Medulla oblongata (tissue), 1 donor: ENCODE measurements at regions not wholly inside any gene's neighbourhood (a gene's known extent, or its start where the extent isn't known, plus 50 kb on each side); places are given as distances from the start of the nearest gene placed in this dataset.

Experiments
- DNase-seq: peaks from one replicate; pipeline ENCODE4 v3.0.0-alpha.2; 2015; ENCODE audit errors: extremely low spot score

- DNase-seq, result no peak
These were observed 53.9 kb upstream of the GALNTL6 start for GRCh38 chr4:171759274-171759673.

GRCh38 chr4:171751538-171751937, 61.7 kb upstream of the GALNTL6 start:
- no peak for DNase-seq

GRCh38 chr4:171746418-171746817, 66.8 kb upstream of the GALNTL6 start:
- DNase-seq, result no peak

GRCh38 chr4:171742436-171742835, 70.8 kb upstream of the GALNTL6 start:
- no peak for DNase-seq

GRCh38 chr4:171727185-171727584, 86.0 kb upstream of the GALNTL6 start:
- DNase-seq, result no peak

DNA sequence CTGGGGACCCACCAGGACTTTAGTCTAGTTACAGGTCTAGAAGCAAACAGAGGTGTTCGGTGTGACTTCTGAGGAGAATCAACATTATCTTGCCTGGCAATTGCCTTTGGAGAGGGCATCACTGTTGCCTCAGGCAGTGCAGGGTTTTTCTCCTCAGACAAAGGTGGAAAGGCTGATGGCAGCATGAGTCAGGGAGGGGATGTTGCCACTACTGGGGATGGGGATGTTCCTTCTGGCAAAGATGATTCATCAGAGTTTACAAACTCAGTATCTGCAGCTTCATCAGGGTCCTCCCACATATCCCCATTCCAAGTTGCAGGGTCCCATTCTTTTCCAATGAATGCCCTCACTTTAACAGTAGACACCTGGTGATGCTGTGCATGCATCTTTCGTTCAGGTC, 91.3 kb upstream of the GALNTL6 start:
- no peak for DNase-seq

GRCh38 chr4:171719691-171720090, 93.5 kb upstream of the GALNTL6 start:
- DNase-seq, result no peak

- DNase-seq, result no peak
These were observed 94.5 kb upstream of the GALNTL6 start for GRCh38 chr4:171718665-171719064.

DNA sequence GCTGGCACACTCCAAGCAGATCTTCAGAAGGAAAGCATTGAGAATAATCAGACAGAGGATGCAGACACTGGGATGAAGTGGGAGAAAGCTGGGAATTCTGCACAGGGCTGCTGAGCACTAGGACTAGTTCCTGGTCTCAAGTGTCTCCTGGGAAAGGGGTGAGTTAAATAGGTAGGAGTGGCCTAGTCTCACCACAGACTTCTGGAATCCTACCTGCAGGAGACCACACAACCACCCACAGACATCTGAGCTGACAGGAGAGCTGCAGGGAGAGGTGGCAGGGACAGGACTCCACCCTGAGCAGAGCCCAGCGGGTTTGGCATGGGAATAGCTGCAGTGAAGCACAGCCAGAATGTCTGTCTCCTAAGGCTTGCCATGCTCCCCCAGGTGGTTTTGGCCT, 95.1 kb upstream of the GALNTL6 start:
- no peak for DNase-seq

DNA sequence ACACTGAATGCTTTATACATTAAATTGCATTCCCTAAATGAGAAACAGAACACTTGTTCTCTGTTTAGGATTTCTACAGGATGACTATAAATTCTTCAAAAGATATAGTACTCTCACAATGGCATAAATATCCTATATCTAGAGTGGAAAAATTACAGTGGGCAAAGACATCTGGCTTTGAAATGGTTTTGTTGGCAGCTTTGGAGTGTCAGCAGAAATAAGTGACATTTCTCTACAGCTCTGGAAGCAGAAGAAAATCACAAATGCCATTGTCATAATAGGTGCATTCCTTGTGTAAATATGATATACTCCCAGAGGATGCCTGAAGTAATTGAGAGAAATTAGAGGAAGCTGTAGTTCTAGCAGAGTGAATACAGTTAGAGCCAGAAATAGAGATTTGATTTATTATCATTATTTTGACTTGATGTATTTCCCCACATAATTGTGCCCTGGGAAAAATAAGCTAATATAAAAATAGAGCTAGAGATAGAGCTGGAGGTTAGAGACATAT, 95.9 kb upstream of the GALNTL6 start:
- DNase-seq, result no peak

- DNase-seq, result no peak
These were observed 97.2 kb upstream of the GALNTL6 start for GRCh38 chr4:171715973-171716372.

DNA sequence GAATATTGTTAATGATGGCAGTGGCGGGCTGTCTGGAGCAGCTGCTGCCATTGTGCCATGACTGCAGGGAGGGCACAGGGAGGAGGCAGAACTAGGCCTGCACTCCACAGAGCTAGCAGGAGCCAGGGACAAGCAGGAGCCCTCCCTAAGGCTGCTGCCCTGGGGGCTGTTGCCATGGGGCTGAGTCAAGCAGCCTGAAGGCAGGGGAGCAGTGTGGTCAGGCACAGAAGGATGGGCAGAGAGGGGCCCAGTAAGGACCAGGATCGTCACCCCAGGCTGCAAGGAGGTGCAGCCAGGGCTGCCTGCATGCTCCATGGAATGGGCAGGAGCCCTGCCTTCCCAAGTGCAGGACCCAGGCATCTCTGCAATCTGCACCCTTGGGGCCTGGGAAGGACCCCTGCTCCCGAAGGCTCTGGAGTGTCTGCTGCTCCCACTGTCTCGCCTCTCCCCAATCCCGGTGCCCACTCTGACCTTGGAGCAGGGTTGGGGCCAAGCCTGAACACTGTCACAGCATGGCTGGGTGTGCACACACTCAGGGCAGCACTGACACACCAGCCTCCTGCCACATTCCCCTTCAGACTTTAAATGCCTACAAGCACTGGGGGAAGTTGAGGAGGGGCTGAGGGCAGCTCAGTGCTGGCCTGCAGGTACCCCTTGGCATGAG, 98.3 kb upstream of the GALNTL6 start:
- no peak for DNase-seq

DNA sequence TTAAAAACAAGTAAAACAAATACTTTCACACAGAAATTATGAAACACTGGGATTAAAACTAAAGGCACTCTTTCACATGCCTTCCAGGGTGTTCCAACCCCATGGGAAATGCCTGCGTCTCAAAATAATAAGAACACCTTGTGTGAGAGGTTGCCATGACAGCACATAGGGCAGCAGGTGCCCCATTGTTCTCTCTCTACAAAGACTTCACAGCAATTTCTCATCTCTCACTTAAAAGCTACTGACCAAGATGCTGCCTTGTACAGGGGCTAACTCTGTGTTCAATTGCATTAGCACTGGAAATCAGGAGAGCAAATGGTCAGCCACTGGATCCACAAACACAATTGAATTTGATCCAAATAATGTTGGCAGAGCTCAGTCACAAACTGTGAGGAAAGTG, 102.5 kb upstream of the GALNTL6 start:
- DNase-seq, result no peak

DNA sequence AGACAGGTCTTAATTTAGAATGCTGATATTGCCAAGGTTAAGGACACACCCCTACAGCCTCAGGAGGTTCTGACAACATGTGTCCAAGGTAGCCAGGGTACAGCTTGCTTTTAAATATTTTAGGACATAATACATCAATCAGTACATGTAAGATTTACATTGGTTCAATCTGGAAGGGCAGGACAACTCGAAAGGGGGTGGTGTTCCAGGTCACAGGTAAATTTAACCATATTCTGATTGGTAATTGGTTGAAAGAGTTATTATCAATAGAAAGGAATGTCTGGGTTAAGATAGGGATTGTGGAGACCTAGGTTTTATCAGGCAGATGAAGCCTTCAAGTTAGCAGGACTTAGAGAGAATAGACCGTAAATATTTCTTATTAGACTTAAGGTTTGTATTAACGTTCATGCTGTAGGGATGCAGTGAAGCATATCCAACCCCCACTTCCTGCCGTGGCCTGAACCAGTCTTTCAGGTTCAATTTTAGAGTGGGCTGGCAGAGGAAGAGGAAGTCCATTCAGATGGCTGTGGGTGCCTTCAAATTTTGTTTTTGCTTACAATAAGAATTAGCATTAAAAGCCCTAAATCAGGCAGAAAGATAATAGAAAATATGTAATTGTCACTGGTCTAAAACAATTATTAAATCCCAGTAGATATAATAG, 136.5 kb upstream of the GALNTL6 start:
- no peak for DNase-seq

DNA sequence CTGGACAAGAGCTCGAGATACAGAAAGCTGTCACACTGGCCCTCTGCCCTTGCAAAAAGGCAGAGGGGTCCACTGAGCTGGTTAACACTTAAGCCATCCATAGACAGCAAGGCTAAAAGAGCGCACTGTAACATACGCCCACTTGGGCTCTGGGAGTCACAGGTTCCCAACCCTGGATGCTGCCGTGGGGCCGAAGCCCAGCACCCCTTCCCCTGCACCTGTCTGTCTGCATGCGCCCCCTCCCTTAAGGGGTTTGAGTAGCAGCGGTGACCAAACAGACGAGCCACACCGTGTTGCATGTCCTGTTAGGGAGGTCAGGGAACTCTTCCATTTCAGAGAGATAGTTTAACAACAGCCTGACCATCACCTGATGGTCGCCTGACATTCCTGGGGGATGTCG, 138.4 kb upstream of the GALNTL6 start:
- no peak for DNase-seq

- no peak for DNase-seq
These were observed 144.8 kb upstream of the GALNTL6 start for GRCh38 chr4:171668403-171668802.

GRCh38 chr4:171667906-171668305, 145.3 kb upstream of the GALNTL6 start:
- DNase-seq, result no peak

DNA sequence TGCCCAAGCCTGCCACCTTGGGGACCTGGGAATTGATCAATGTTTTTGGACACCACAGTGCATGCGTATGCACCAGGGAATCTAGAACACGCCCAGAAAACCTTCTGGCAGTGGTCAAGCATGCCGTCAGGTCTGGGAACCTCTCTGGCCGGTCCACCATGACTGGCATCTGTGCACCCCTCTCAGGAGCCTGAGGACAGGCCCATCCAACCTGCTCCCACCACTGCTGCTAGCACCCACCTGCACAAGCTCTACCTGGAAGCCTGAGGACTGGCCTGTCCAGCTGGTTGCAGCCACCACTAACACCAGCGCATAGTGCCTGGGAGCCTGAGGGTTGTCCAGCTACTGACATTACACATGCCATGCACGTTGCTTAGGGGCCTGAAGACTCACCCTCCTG, 162.1 kb upstream of the GALNTL6 start:
- DNase-seq, result no peak

DNA sequence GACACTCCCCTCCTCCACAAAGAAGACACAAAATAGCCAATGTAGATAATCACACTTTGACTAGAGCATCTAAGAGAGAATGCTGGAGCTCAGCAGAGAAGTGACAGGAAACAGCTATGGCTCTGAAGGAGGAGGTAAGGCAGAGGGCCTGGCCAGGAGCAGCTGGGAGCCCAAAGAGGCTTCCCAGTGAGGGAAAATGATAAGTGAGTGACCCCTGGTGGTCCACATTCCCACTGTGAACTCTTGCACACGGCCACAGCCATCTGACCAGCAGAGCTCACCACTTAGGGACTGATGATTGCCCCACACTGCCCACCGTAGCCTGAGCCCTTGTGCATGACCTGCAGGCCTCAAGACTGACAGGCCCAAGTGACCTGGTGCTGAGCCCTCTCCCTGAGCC, 162.7 kb upstream of the GALNTL6 start:
- DNase-seq, result no peak

DNA sequence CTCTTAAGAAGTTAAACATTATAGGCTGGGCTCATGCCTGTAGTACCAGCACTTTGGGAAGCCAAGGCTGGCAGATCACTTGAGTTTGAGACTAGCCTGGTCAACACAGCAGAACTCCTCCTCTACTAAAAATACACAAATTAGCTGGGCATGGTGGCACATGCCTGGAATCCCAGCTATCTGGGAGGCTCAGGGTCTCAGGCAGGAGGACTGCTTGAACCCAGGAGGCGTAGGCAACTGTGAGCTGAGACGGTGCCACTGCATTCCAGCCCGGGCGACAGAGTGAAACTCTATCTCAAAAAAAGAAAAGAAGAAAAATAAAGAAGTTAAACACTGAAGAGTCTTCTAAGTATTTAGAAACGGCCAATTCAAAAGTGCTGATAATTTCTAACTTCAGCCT, 164.3 kb upstream of the GALNTL6 start:
- DNase-seq, result no peak

DNA sequence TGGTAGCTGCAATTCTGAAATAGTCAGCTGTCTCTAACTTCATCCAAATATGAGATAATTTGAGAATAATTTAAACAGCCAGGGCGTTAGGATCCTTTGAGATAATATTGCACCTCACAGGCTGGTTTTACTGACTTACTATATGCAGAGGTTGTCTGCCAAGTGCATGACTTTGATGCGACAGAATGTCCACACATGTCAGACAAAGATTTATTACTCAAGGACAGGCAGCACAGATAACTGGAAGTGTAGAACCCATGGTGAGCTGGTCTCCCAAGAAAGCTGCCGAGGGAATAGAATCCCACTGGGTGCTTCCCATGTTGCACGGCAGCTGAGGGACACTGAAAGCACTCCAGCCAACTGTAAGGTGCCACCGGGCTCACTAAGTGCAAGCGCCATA, 166.2 kb upstream of the GALNTL6 start:
- no peak for DNase-seq

- peak; percentile 30 for DNase-seq
These were observed 168.7 kb upstream of the GALNTL6 start for GRCh38 chr4:171644430-171645057.

DNA sequence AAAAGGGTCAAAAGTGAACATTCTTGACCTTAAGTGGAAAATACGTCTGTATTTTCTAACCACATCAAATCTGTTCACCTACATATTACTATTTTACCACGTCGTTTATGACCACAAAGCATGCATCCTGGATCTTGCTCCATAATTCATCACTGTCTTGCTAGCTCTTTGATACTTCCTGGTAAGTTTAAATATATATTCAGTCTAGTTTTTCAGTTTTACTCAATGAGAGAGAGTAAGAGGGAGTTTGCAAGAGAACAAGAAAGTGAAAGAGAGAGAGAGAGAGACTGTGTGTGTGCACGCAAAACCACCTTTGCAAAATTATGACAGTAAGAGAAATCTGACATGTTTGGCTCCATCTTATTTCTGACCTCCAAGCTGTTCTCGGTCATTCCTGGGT, 173.7 kb upstream of the GALNTL6 start:
- DNase-seq, result no peak
